ENCODE measurements at regions not wholly inside any gene's neighbourhood (a gene's known extent, or its start where the extent isn't known, plus 50 kb on each side); places are given as distances from the start of the nearest gene placed in this dataset.

- Histone ChIP-seq H3K4me1 (ENCODE audit: low read depth) (no peaks in the 10 kb centered on the region), H3K27ac (no peak overlapping the region), H3K4me3 (no peak overlapping the region), H3K9me3 (ENCODE audit: low read depth) (no peaks in the 10 kb centered on the region), H3K36me3 (no peaks in the 10 kb centered on the region), H3K27me3 (no peaks in the 10 kb centered on the region)
- no peak for DNase-seq (ENCODE audit: low read depth in 1 of 2, low spot score in 1 of 2)
- no peak for TF ChIP-seq CTCF (IDR thresholded peaks at IDR 0.05; ENCODE audit: low read depth, low read length)
Observed at GRCh38 chr3:94775746-94776145, 712.9 kb downstream of the NSUN3 start.

DNA sequence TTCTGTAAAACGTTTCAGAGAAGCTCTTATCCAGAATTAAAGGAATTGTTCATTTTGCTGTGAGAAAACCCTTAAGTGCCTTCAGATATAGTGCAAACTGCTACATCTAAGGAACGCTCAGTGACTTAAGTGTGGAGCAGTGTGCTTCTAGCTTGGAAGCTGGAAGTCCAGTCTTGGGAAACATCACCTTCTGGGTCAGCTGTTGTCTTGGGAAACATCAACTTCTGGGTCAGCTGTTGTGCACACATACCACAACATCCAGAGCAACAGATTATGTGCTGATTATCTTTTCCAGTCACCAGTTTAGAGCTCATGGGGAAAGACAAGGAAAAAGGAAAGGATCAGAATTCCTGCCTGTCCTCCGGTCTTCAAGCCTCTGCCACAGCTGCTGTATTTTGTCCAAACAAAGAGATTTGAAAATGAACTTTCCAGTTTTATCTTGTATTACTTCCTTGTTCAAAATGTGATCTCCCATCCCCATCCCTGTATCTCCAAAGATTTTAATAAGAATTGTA lies 713.6 kb downstream of the NSUN3 start:
- H3K36me3 ChIP-seq, result no peaks in the 10 kb centered on the region
- no peak overlapping the region for H3K27ac ChIP-seq
- H3K9me3 ChIP-seq (ENCODE audit: low read depth), result no peaks in the 10 kb centered on the region
- H3K27me3 ChIP-seq, result no peaks in the 10 kb centered on the region
- H3K4me3 ChIP-seq, result no peak overlapping the region
- DNase-seq (ENCODE audit: low read depth in 1 of 2, low spot score in 1 of 2), result no peak
- no peaks in the 10 kb centered on the region for H3K4me1 ChIP-seq (ENCODE audit: low read depth)
- no peak for TF ChIP-seq CTCF (IDR thresholded peaks at IDR 0.05; ENCODE audit: low read depth, low read length)

- TF ChIP-seq CTCF (IDR thresholded peaks at IDR 0.05; ENCODE audit: low read depth, low read length), result no peak
- no peak for DNase-seq (ENCODE audit: low read depth in 1 of 2, low spot score in 1 of 2)
- Histone ChIP-seq H3K27ac (no peak overlapping the region), H3K9me3 (ENCODE audit: low read depth) (no peaks in the 10 kb centered on the region), H3K4me1 (ENCODE audit: low read depth) (no peaks in the 10 kb centered on the region), H3K36me3 (no peaks in the 10 kb centered on the region), H3K4me3 (no peak overlapping the region), H3K27me3 (no peaks in the 10 kb centered on the region)
Observed at GRCh38 chr3:94778289-94778688, 715.4 kb downstream of the NSUN3 start.

DNA sequence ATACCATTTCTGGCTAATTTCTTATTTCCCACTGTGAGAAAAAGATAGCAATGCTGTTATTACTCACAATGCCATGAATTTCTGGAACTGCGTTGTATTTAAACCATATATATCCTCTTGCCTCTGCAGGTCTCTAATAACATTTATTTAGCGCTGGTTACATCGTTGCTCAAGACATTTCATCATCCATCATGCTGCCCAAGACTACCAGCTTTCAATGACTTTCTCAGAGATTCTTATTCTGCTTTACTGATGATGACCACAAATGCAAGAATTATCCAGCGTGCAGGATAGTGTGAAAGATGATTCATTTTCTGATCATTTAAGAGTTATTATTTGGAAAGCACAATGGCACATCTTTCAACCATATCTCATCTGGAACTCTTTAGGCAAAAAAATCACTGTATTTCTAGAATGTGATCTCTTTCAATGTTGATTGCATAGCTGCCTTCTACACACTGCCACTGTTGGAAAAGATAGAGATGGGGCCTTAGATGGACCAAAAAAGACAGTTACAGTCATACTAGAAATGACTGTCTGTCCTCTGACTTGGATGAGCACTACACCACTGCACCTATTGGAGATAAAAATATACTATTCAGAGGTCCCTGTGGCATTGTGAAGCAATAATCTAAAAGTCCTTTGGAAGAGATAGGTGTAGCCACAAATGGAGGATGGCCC lies 716.1 kb downstream of the NSUN3 start:
- no peak for TF ChIP-seq CTCF (IDR thresholded peaks at IDR 0.05; ENCODE audit: low read depth, low read length)
- DNase-seq (ENCODE audit: low read depth in 1 of 2, low spot score in 1 of 2), result no peak

GRCh38 chr3:94779699-94780098 lies 716.8 kb downstream of the NSUN3 start:
- H3K27me3 ChIP-seq, result no peaks in the 10 kb centered on the region
- no peak for TF ChIP-seq CTCF (IDR thresholded peaks at IDR 0.05; ENCODE audit: low read depth, low read length)
- no peak overlapping the region for H3K4me3 ChIP-seq
- no peaks in the 10 kb centered on the region for H3K4me1 ChIP-seq (ENCODE audit: low read depth)
- no peaks in the 10 kb centered on the region for H3K9me3 ChIP-seq (ENCODE audit: low read depth)
- H3K36me3 ChIP-seq, result no peaks in the 10 kb centered on the region
- DNase-seq (ENCODE audit: low read depth in 1 of 2, low spot score in 1 of 2), result no peak
- H3K27ac ChIP-seq, result no peak overlapping the region

More for the DNA sequence above, 716.1 kb downstream of the NSUN3 start:
- Histone ChIP-seq H3K27me3 (no peaks in the 10 kb centered on the region), H3K27ac (no peak overlapping the region), H3K36me3 (no peaks in the 10 kb centered on the region), H3K4me3 (no peak overlapping the region), H3K9me3 (ENCODE audit: low read depth) (no peaks in the 10 kb centered on the region), H3K4me1 (ENCODE audit: low read depth) (no peaks in the 10 kb centered on the region)

Data from cardiac muscle cell (in vitro differentiated cells and primary cell).